Psoas muscle (tissue), 7 donors: ENCODE measurements at regions not wholly inside any gene's neighbourhood (a gene's known extent, or its start where the extent isn't known, plus 50 kb on each side); places are given as distances from the start of the nearest gene placed in this dataset.

Source experiments
- ATAC-seq, 4 donors: fragments of 200-7000 bp; cut with Tn5 transposase; one replicate each; pipeline ENCODE4 v1.9.1; 2020; ENCODE audit warnings: moderate library complexity in 3 of 4, mild to moderate bottlenecking in 2 of 4
- DNase-seq, 2 donors: peaks; one replicate each; pipeline ENCODE4 v3.0.0-alpha.2; 2020
- H3K27ac ChIP-seq: fragments of 200-600 bp; one replicate; pipeline ENCODE4 v1.8.0; 2022
- H3K27me3 ChIP-seq, 3 donors: fragments of 200-600 bp in 1 of 3; one replicate each; pipeline versions ENCODE4 v1.6.1 to v1.8.0; 2013 to 2022; ENCODE audit warnings: low read length in 2 of 3, mild to moderate bottlenecking in 2 of 3, moderate library complexity in 1 of 3; ENCODE audit not compliant: insufficient read depth in 3 of 3
- H3K36me3 ChIP-seq, 2 donors: fragments of 200-600 bp in 1 of 2; one replicate each; pipeline versions ENCODE4 v1.6.1 to v1.8.0; 2013 to 2022; ENCODE audit warnings: low read depth in 1 of 2, mild to moderate bottlenecking in 1 of 2, moderate library complexity in 1 of 2; ENCODE audit not compliant: insufficient read depth in 1 of 2
- H3K4me1 ChIP-seq: fragments of 200-600 bp; one replicate; pipeline ENCODE4 v1.8.0; 2022
- H3K4me3 ChIP-seq: fragments of 200-600 bp; one replicate; pipeline ENCODE4 v1.8.0; 2022; ENCODE audit warnings: mild to moderate bottlenecking
- H3K9me3 ChIP-seq: fragments of 200-600 bp; one replicate; pipeline ENCODE4 v1.8.0; 2022
- WGBS, 3 donors: extraction: QIAGEN DNeasy Blood & Tissue Kit; methylation state at CpG; one replicate each; pipeline versions ENCODE4 v1.1.6 to v1.1.7; 2013; 5-methylcytosine and 5-hydroxymethylcytosine counted together
- intact Hi-C, 2 donors: fragments of 100-400 bp; cut with DNase I; formaldehyde crosslinking; loops; one replicate each; pipeline versions ENCODE4 v1.11.0 to v1.14.2; 2022
- TF ChIP-seq, protein P1 (sequence below): fragments of 200-600 bp; IDR thresholded peaks from one replicate; pipeline ENCODE4 v1.8.0; 2022; ENCODE audit warnings: antibody characterized with exemption
- donor health status: healthy with polysubstance abuse.
- donor health status: DM: no; HTN: no; CAD: no; lungs with moderate emphysema.
- donor health status: Bipolar disorder and iron deficiency.
- donor health status: healthy.
- donor health status: DM: yes; HTN: yes; CAD: no.
- donor health status: DM: no; HTN: no; CAD: no.
- donor health status: DM: yes; HTN: yes; CAD: no.

DNA sequence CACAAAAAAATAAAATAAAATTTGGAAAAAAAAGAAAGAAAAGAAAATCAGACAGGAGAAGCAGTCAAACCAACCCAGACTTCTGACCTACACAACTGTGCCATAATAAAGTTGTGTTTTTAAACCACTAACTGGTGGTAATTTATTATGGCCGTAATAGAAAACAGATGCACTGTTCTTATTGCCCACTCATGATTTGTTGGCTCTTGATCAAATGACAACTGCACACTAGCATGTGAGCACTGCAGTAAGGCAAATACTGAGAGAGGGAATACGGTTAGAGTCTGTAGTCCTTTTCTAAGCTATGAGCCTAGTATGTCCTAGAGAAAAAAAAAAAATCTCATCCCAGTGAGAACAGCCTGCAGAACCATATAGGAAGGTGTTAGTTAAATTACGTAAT is 61.2 kb upstream of the TNR start:
- Histone ChIP-seq H3K9me3 (no peaks in the 10 kb centered on the region), H3K36me3 (no peaks in the 10 kb centered on the region), H3K27me3 (no peaks in the 10 kb centered on the region), H3K4me3 (no peak overlapping the region), H3K4me1 (no peaks in the 10 kb centered on the region), H3K27ac (no peak overlapping the region)
- TF ChIP-seq, protein P1, sequence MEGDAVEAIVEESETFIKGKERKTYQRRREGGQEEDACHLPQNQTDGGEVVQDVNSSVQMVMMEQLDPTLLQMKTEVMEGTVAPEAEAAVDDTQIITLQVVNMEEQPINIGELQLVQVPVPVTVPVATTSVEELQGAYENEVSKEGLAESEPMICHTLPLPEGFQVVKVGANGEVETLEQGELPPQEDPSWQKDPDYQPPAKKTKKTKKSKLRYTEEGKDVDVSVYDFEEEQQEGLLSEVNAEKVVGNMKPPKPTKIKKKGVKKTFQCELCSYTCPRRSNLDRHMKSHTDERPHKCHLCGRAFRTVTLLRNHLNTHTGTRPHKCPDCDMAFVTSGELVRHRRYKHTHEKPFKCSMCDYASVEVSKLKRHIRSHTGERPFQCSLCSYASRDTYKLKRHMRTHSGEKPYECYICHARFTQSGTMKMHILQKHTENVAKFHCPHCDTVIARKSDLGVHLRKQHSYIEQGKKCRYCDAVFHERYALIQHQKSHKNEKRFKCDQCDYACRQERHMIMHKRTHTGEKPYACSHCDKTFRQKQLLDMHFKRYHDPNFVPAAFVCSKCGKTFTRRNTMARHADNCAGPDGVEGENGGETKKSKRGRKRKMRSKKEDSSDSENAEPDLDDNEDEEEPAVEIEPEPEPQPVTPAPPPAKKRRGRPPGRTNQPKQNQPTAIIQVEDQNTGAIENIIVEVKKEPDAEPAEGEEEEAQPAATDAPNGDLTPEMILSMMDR, result no peak
- no peak for ATAC-seq
- intact Hi-C loops, result no loop called here
- DNase-seq, result no peak
- WGBS, 3 donors, result 51 to 66% (median 55%) methylated on average over 3 of the region's 3 CpGs

DNA sequence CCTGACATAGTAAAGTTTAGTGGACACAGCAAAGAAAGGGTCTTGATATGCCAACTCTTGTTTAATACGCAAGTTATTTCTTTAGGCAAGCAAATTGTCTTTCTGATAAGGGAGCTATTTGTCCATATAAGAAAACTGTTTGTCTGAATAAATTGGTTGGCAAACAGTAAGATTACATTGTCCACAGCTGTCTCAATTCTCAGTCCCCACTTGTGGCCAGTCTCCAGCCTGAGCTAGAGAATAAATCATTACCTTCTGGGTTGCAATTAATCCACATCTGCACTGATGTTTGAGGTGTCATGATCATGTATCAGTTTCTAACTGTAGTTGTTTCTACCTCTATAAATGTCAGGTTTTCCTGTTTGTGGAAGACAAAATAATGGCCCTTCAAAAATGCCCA is 60.0 kb upstream of the TNR start:
- H3K27ac ChIP-seq, result no peak overlapping the region
- ATAC-seq (no peak), DNase-seq (no peak)
- no peaks in the 10 kb centered on the region for H3K4me1 ChIP-seq
- no peaks in the 10 kb centered on the region for H3K27me3 ChIP-seq
- H3K36me3 ChIP-seq, result no peaks in the 10 kb centered on the region
- intact Hi-C loops, result no loop called here
- H3K4me3 ChIP-seq, result no peak overlapping the region
- 70 to 79% (median 78%) methylated on average over 1 of the region's 1 CpG for WGBS, 3 donors
- TF ChIP-seq, protein P1, result no peak
- H3K9me3 ChIP-seq, result no peaks in the 10 kb centered on the region

DNA sequence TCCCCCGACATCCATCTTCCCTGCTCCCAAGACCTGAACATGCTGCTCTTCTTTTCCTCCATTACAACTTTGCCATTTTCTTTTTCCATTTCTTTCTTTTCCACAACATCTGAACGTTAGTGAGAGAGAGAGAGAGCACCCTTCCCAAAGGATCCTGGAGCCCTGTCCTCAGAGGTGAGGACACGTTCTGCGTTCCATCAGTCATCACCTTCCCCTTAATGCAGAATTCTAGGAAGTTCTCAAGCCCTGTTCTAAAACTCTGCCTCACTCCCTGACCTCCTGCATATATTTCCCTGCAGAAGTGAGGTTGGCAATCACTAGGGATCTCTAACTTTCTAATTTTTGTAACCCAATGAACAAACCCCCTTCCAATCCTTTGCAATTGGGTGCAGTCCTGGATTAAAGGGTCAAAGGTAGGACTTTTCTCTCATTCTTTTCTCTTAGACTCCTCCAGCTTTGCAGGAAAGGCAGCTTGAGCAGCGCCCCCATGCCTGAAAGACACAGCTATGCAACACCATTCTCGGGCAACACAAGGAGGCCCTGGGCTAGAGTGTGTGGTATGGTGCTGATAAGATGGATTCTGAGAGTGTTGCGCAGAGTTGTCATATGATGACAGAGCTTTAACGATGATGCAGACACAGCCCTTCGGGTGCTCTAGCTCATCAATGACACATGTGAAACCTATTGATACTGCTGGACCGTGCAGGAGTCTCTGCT is 59.2 kb upstream of the TNR start:
- H3K27ac ChIP-seq, result no peak overlapping the region
- TF ChIP-seq, protein P1, result no peak
- H3K4me3 ChIP-seq, result no peak overlapping the region
- 79 to 80% (median 79%) methylated on average over 10 of the region's 10 CpGs for WGBS, 3 donors
- H3K27me3 ChIP-seq, result no peaks in the 10 kb centered on the region
- intact Hi-C loops, result no loop called here
- DNase-seq, result no peak
- no peak for ATAC-seq
- H3K4me1 ChIP-seq, result no peaks in the 10 kb centered on the region
- H3K36me3 ChIP-seq, result no peaks in the 10 kb centered on the region
- no peaks in the 10 kb centered on the region for H3K9me3 ChIP-seq

DNA sequence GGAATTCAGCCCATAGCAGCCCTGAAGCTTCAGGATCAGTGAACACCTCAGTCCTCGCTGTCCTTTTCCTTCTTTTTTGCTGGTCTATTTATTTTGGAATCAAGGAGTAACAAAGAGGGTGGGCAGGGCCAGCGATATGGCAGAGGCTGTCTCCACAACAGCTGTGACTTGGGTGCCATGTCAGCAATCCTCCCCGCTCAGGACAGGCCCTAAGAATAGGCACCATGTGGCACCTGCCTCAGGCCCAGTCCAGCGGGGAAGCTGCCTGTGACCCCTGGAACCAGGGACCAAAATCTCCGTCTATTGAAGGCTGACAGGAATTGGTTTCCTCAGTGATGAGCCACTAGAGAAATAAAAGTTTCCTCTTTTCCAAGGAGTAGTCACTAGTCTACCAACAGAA is 58.6 kb upstream of the TNR start:
- DNase-seq (no peak), ATAC-seq (peak in 2 of 4 donors; percentile 35 to 62)
- Histone ChIP-seq H3K9me3 (no peaks in the 10 kb centered on the region), H3K4me1 (no peaks in the 10 kb centered on the region), H3K4me3 (no peak overlapping the region), H3K36me3 (no peaks in the 10 kb centered on the region), H3K27ac (no peak overlapping the region), H3K27me3 (no peaks in the 10 kb centered on the region)
- intact Hi-C loops, result no loop called here
- WGBS, 3 donors, result 32 to 56% (median 41%) methylated on average over 5 of the region's 5 CpGs
- TF ChIP-seq, protein P1, result no peak

DNA sequence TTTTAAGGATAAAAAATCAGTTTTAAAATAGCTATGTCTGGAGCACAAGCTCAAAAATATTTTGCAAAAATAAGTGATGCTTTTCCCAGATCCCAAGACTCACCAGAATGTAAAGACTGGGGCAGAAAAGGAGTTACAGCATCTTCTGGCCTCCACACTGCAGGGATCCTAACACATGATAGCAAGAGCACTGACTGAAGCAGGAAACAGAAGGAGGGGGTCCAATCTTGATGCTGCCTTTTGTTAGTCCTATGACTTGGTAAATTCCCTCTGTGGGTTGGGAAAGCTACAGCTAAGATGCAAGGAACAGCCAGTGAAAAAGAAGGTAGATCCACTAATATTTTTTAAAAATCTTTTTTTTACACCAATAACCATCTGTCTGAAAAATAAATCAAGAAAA is 54.2 kb upstream of the TNR start:
- peaks cover 9% of the 10 kb centered on the region for H3K4me1 ChIP-seq
- DNase-seq (no peak), ATAC-seq (no peak)
- H3K4me3 ChIP-seq, result no peak overlapping the region
- intact Hi-C loops, result no loop called here
- no peaks in the 10 kb centered on the region for H3K27me3 ChIP-seq
- H3K27ac ChIP-seq, result no peak overlapping the region
- no peaks in the 10 kb centered on the region for H3K9me3 ChIP-seq
- TF ChIP-seq, protein P1, result no peak
- H3K36me3 ChIP-seq, result no peaks in the 10 kb centered on the region
